Stimulated activated naive B cell treated with anti-CD40 and anti-IgM and Interleukin-4, amounts not matched to agents 10 μg/mL and 1 μg/mL and 100 μg/mL, for 72 hours (primary cell): ENCODE measurements at regions not wholly inside any gene's neighbourhood (a gene's known extent, or its start where the extent isn't known, plus 50 kb on each side); places are given as distances from the start of the nearest gene placed in this dataset.

Experiments used
- ATAC-seq, 2 donors: fragments of 150-1000 bp; cut with Tn5 transposase; replicated peaks; 2 replicates each; pipeline ENCODE4 v1.10.0; 2021; ENCODE audit warnings: moderate library complexity in 1 of 2
- DNase-seq: peaks from one replicate; pipeline ENCODE4 v3.0.0; 2021
- H3K27ac Mint-ChIP-seq: one replicate; pipeline ENCODE4 v1.8.0; 2022; ENCODE audit warnings: mild to moderate bottlenecking, mixed read lengths
- H3K27me3 Mint-ChIP-seq, 2 donors: one replicate each; pipeline ENCODE4 v1.8.0; 2022; ENCODE audit warnings: mixed read lengths in 2 of 2
- H3K36me3 Mint-ChIP-seq, 2 donors: one replicate each; pipeline ENCODE4 v1.8.0; 2022; ENCODE audit warnings: mixed read lengths in 2 of 2, mild to moderate bottlenecking in 1 of 2
- H3K4me1 Mint-ChIP-seq, 2 donors: one replicate each; pipeline ENCODE4 v1.8.0; 2022; ENCODE audit warnings: mixed read lengths in 2 of 2, mild to moderate bottlenecking in 1 of 2
- H3K4me3 Mint-ChIP-seq, 2 donors: one replicate each; pipeline ENCODE4 v1.8.0; 2022; ENCODE audit warnings: mild to moderate bottlenecking in 2 of 2, mixed read lengths in 2 of 2, moderate library complexity in 1 of 2
- H3K9me3 Mint-ChIP-seq, 2 donors: one replicate each; pipeline ENCODE4 v1.8.0; 2022; ENCODE audit warnings: mixed read lengths in 2 of 2, mild to moderate bottlenecking in 1 of 2

- Mint-ChIP-seq H3K27me3 (no peaks in the 10 kb centered on the region), H3K4me1 (no peaks in the 10 kb centered on the region), H3K4me3 (no peak overlapping the region), H3K9me3 (no peaks in the 10 kb centered on the region), H3K27ac (no peak overlapping the region), H3K36me3 (no peaks in the 10 kb centered on the region)
- DNase-seq = no peak
- no peak for ATAC-seq
Observed at GRCh38 chr1:80221319-80221718, 1214.8 kb upstream of the ADGRL4 start.

GRCh38 chr1:80218112-80218511, 1211.6 kb upstream of the ADGRL4 start:
- no peak overlapping the region for H3K27ac Mint-ChIP-seq

DNA sequence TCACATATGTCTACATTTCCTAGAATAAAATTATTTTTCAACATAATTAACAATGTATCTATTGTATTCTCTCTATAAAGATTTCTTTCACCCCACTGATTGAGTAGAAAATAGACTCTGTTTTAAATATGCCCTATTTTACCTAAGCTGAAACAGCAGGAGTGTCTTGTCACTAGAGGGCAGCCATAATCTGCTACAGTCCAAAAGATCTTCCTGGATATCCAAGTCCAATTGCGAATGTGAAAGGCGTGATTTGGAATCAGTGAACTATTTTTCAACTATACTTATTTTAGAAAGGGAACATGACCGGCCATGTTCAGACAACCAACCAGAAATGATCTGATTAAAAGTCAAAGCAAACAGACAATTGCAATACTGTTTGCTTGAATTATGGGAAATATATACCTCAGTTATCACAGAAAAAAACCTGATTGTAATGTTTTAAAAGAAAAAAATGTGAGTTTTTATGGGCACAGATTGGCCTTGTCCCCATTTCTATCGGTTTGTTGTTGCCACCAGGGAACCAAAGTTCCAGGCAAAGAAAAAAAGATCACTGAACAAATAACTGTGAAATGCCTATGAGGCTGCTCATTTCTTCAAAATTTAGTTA, 1211.0 kb upstream of the ADGRL4 start:
- Mint-ChIP-seq H3K27me3 (no peaks in the 10 kb centered on the region), H3K27ac (no peak overlapping the region), H3K36me3 (no peaks in the 10 kb centered on the region), H3K4me1 (peaks cover 0 to 3% of the 10 kb centered on the region in 2 donors), H3K9me3 (no peaks in the 10 kb centered on the region), H3K4me3 (no peak overlapping the region)
- ATAC-seq (no peak), DNase-seq (no peak)

More at GRCh38 chr1:80218112-80218511, 1211.6 kb upstream of the ADGRL4 start:
- Mint-ChIP-seq H3K4me3 (no peak overlapping the region), H3K9me3 (no peaks in the 10 kb centered on the region), H3K4me1 (peaks cover 0 to 3% of the 10 kb centered on the region in 2 donors), H3K27me3 (no peaks in the 10 kb centered on the region), H3K36me3 (no peaks in the 10 kb centered on the region)
- ATAC-seq (peak; percentile 61 to 69), DNase-seq (no peak)

GRCh38 chr1:80214888-80215540, 1208.5 kb upstream of the ADGRL4 start:
- Mint-ChIP-seq H3K27ac (no peak overlapping the region), H3K36me3 (no peaks in the 10 kb centered on the region), H3K27me3 (no peaks in the 10 kb centered on the region), H3K4me1 (peaks cover 0 to 3% of the 10 kb centered on the region in 2 donors), H3K4me3 (no peak overlapping the region), H3K9me3 (no peaks in the 10 kb centered on the region)
- ATAC-seq (peak in 1 of 2 donors; percentile 20), DNase-seq (no peak)

DNA sequence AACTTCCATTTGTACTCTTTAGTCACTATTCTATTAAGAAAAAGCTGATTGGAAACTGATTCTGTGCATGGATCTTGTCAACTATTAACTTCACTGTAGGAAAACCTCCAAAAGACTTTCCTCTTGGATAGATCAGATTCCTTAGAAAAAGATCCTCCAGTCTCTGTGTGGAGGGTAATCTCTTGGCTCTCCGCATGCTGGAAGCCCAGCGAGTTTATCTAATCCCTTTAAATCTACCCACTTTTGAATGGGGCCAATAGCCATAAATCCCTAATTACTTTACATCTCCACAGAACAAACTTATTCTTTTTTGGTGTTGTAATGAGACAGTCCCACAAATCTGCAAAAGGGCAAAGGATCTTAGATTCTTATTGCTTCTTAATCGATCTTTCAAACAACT, 1206.4 kb upstream of the ADGRL4 start:
- Mint-ChIP-seq H3K4me3 (no peak overlapping the region), H3K27me3 (no peaks in the 10 kb centered on the region), H3K36me3 (no peaks in the 10 kb centered on the region), H3K4me1 (peaks cover 0 to 3% of the 10 kb centered on the region in 2 donors), H3K27ac (no peak overlapping the region), H3K9me3 (no peaks in the 10 kb centered on the region)
- DNase-seq (no peak), ATAC-seq (no peak)

DNA sequence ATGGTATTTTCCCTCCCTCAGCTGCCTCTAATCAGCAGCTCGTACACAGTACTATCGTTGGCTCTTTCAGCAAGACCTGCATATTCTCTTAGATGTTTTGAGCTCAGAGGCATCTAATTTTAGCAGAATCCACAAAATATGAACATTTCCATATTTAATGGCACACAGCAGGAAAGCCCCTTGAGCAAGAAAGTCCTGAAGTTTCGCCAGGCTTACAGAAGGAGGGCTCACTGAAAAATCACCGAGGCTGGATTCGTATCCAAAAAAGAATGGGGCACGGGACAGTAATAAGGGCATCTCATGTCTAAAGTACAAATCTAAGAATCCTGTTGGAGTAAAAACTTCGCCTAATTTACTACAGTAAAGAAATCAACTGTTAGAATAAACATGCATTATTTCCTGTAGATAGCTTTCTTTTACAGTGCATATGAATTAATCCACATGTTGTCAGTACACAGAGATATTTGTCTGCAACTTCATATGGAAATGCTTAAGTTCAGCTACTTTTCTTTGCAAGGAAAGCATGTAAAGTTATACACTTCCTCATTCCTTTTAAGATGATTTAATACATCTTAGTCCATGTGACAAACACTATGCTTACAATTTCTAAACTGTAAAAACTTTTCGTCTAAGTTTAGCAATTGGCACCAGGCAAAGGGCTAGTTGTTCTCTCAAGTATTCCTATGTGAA, 1205.3 kb upstream of the ADGRL4 start:
- no peak overlapping the region for H3K4me3 Mint-ChIP-seq
- ATAC-seq (no peak), DNase-seq (no peak)
- H3K27ac Mint-ChIP-seq = no peak overlapping the region
- peaks cover 0 to 3% of the 10 kb centered on the region in 2 donors for H3K4me1 Mint-ChIP-seq
- no peaks in the 10 kb centered on the region for H3K9me3 Mint-ChIP-seq
- H3K36me3 Mint-ChIP-seq = no peaks in the 10 kb centered on the region
- H3K27me3 Mint-ChIP-seq = no peaks in the 10 kb centered on the region

DNA sequence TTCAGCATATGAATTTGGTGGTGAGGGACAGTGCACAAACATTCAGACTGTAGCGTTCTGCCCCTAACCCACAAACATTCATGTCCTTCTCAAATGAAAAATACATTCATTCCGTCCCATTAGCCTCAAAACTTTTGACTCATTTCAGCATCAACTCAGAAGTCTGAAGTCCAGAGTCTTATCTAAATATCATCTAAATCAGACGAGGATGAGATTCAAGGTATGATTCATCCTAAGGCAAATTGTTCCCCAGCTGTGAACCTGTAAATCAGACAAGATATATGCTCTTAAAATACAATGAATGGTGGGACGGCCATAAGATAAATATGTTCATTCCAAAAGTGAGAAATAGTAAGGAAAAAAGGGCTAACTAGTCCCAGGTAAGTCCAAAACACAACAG, 1195.6 kb upstream of the ADGRL4 start:
- H3K36me3 Mint-ChIP-seq = no peaks in the 10 kb centered on the region
- no peak overlapping the region for H3K27ac Mint-ChIP-seq
- H3K9me3 Mint-ChIP-seq = peaks cover 0 to 6% of the 10 kb centered on the region in 2 donors
- no peak overlapping the region for H3K4me3 Mint-ChIP-seq
- DNase-seq (no peak), ATAC-seq (no peak)
- no peaks in the 10 kb centered on the region for H3K27me3 Mint-ChIP-seq
- no peaks in the 10 kb centered on the region for H3K4me1 Mint-ChIP-seq

GRCh38 chr1:80194221-80194620, 1187.7 kb upstream of the ADGRL4 start:
- DNase-seq = no peak
- no peak overlapping the region for H3K4me3 Mint-ChIP-seq
- no peaks in the 10 kb centered on the region for H3K27me3 Mint-ChIP-seq
- H3K4me1 Mint-ChIP-seq = no peaks in the 10 kb centered on the region
- no peak for ATAC-seq
- H3K36me3 Mint-ChIP-seq = no peaks in the 10 kb centered on the region
- H3K9me3 Mint-ChIP-seq = no peaks in the 10 kb centered on the region
- no peak overlapping the region for H3K27ac Mint-ChIP-seq

DNA sequence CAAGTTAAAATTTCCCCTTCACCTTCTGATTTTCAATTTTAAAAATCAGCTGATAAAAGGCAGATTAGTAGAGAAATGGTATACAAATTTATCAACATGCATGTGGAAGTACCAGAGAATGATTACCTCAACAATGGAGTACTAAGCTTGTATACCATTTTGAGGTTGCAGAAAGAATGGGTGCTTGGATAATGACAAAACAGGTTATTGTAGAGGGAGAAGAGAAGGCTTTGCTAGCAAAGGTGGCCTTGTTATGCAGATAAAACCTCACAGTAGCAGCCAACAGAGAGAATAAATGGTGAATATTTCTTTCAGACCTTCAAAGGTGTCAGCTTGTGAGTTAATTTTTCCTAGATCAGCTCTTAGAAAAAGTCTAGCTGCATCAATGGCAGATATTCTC, 1174.9 kb upstream of the ADGRL4 start:
- Mint-ChIP-seq H3K9me3 (peaks cover 4 to 6% of the 10 kb centered on the region in 2 donors), H3K4me3 (no peak overlapping the region), H3K27ac (no peak overlapping the region), H3K27me3 (no peaks in the 10 kb centered on the region), H3K36me3 (no peaks in the 10 kb centered on the region), H3K4me1 (no peaks in the 10 kb centered on the region)
- ATAC-seq = no peak
- no peak for DNase-seq

- H3K9me3 Mint-ChIP-seq = peaks cover 8 to 11% of the 10 kb centered on the region in 2 donors
- H3K36me3 Mint-ChIP-seq = no peaks in the 10 kb centered on the region
- H3K27ac Mint-ChIP-seq = no peak overlapping the region
- H3K27me3 Mint-ChIP-seq = no peaks in the 10 kb centered on the region
- DNase-seq (no peak), ATAC-seq (no peak)
- H3K4me3 Mint-ChIP-seq = no peak overlapping the region
- no peaks in the 10 kb centered on the region for H3K4me1 Mint-ChIP-seq
Observed at GRCh38 chr1:80171631-80172030, 1165.1 kb upstream of the ADGRL4 start.

DNA sequence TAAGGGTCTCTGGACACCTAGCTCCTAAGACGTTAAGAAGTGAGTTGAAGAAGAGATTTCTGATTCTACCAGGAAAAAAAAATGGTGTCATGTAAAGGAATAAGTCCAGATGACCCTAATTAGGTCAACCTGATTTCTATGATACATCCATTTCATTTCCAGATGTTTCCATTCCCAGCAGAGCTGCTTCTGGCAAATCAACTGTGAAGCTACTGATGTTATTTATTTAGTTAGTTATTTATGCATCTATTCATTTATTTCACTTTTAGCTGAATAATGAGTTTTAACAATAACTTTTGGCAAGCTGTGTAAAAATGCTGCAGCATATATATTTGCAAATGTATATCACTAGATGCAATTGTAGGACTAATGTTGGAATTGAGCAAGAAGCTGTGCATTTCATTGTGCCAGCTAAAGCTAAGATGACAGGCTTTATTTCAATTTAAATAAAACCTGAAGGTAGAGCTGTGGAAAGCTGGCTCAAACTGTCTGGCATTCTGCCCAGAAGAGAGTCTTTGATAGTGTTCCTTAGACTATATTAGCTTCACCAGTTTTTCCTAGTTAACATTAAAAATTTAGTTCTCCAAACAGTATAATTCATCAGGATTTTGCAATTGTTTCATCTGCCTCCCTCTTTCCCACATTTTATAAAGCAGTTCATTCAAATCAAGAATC, 1164.4 kb upstream of the ADGRL4 start:
- no peak for ATAC-seq
- Mint-ChIP-seq H3K27me3 (no peaks in the 10 kb centered on the region), H3K4me1 (no peaks in the 10 kb centered on the region), H3K36me3 (no peaks in the 10 kb centered on the region), H3K27ac (no peak overlapping the region), H3K9me3 (peaks cover 4 to 5% of the 10 kb centered on the region in 2 donors), H3K4me3 (no peak overlapping the region)
- no peak for DNase-seq

GRCh38 chr1:80164150-80164549, 1157.6 kb upstream of the ADGRL4 start:
- Mint-ChIP-seq H3K4me1 (no peaks in the 10 kb centered on the region), H3K36me3 (no peaks in the 10 kb centered on the region), H3K27me3 (no peaks in the 10 kb centered on the region), H3K9me3 (peaks cover 0 to 3% of the 10 kb centered on the region in 2 donors), H3K4me3 (no peak overlapping the region), H3K27ac (no peak overlapping the region)
- DNase-seq (no peak), ATAC-seq (no peak)

- Mint-ChIP-seq H3K36me3 (no peaks in the 10 kb centered on the region), H3K4me1 (no peaks in the 10 kb centered on the region), H3K4me3 (no peak overlapping the region), H3K9me3 (peaks cover 0 to 3% of the 10 kb centered on the region in 2 donors), H3K27me3 (no peaks in the 10 kb centered on the region), H3K27ac (no peak overlapping the region)
- ATAC-seq (no peak), DNase-seq (no peak)
Observed at GRCh38 chr1:80163686-80164085, 1157.2 kb upstream of the ADGRL4 start.

DNA sequence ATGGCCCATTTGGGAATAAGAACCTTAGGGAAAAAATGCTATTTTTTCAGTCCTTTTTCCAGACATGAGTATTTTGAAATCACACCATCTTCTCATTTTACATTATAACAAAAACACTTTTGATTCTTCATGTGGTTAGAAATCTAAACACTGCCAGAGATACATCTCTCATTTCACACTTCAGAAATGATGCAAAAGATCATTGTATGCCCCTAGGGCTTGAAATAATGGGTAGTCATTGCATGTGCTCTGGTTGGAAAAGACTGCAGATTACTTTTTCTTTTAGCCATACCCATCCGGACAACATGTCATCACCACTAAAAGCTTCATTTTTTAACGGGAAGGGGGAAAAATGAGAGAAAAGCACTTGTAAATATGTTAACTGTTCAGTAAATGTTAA, 1152.2 kb upstream of the ADGRL4 start:
- Mint-ChIP-seq H3K4me1 (no peaks in the 10 kb centered on the region), H3K4me3 (no peak overlapping the region), H3K36me3 (no peaks in the 10 kb centered on the region), H3K27ac (no peak overlapping the region), H3K27me3 (no peaks in the 10 kb centered on the region), H3K9me3 (peaks cover 0 to 3% of the 10 kb centered on the region in 2 donors)
- no peak for ATAC-seq
- DNase-seq = no peak
